HG03457 (cell line): ENCODE measurements at regions not wholly inside any gene's neighbourhood (a gene's known extent, or its start where the extent isn't known, plus 50 kb on each side); places are given as distances from the start of the nearest gene placed in this dataset.
"Not testable (repeated sequence)": the region's sequence is repeated elsewhere in the genome, so short reads cannot be mapped to it uniquely, and the experiment has no call there.

Experiments used
- ATAC-seq: cut with Tn5 transposase; IDR thresholded peaks from one replicate; pipeline ENCODE4 v1.9.1; 2021; ENCODE audit warnings: moderate number of reproducible peaks; ENCODE audit not compliant: unreplicated experiment

- no peak for ATAC-seq
Measured at GRCh38 chrX:121169099-121170035, 122.0 kb downstream of the GLUD2 start.

GRCh38 chrX:121172703-121173102 is 125.3 kb downstream of the GLUD2 start:
- no peak for ATAC-seq

- no peak for ATAC-seq
Measured at GRCh38 chrX:121179972-121180371, 132.6 kb downstream of the GLUD2 start.

- ATAC-seq = no peak
Measured at GRCh38 chrX:121191779-121192178, 144.4 kb downstream of the GLUD2 start.

- no peak for ATAC-seq
Measured at GRCh38 chrX:121195719-121196118, 148.3 kb downstream of the GLUD2 start.

GRCh38 chrX:121196872-121197444 is 149.5 kb downstream of the GLUD2 start:
- ATAC-seq = not testable (repeated sequence)

GRCh38 chrX:121208563-121208962 is 161.2 kb downstream of the GLUD2 start:
- ATAC-seq = no peak

- ATAC-seq = no peak
Measured at GRCh38 chrX:121216641-121217374, 169.4 kb downstream of the GLUD2 start.

GRCh38 chrX:121221322-121221977 is 174.0 kb downstream of the GLUD2 start:
- ATAC-seq = no peak

GRCh38 chrX:121227888-121228287 is 180.5 kb downstream of the GLUD2 start:
- ATAC-seq = no peak

GRCh38 chrX:121231566-121232358 is 184.4 kb downstream of the GLUD2 start:
- no peak for ATAC-seq

GRCh38 chrX:121236040-121236439 is 188.6 kb downstream of the GLUD2 start:
- no peak for ATAC-seq

GRCh38 chrX:121238093-121238492 is 190.7 kb downstream of the GLUD2 start:
- no peak for ATAC-seq

GRCh38 chrX:121244511-121244910 is 197.1 kb downstream of the GLUD2 start:
- ATAC-seq = no peak

GRCh38 chrX:121245763-121246162 is 198.4 kb downstream of the GLUD2 start:
- no peak for ATAC-seq

GRCh38 chrX:121254336-121254735 is 206.9 kb downstream of the GLUD2 start:
- no peak for ATAC-seq

- no peak for ATAC-seq
Measured at GRCh38 chrX:121256647-121257046, 209.2 kb downstream of the GLUD2 start.

GRCh38 chrX:121258545-121258944 is 211.1 kb downstream of the GLUD2 start:
- no peak for ATAC-seq

GRCh38 chrX:121259170-121259569 is 211.8 kb downstream of the GLUD2 start:
- no peak for ATAC-seq

GRCh38 chrX:121260596-121261240 is 213.3 kb downstream of the GLUD2 start:
- no peak for ATAC-seq
